ENCODE measurements at regions not wholly inside any gene's neighbourhood (a gene's known extent, or its start where the extent isn't known, plus 50 kb on each side); places are given as distances from the start of the nearest gene placed in this dataset.

- TF ChIP-seq ZNF462 (CRISPR knock-in tag; IDR thresholded peaks at IDR 0.05) = no peak
Observed at GRCh38 chr7:118759921-118760320, 535.4 kb downstream of the ANKRD7 start (continued).

- 0 out of 2 replicates have a peak, but pooled peaks cover 2% of the 10 kb centered on the region for H3K36me3 ChIP-seq (ENCODE audit: insufficient read depth)
- H3K9me3 Mint-ChIP-seq = peaks cover 24% of the 10 kb centered on the region
- H3K27me3 ChIP-seq (ENCODE audit: insufficient read depth) = no peaks in the 10 kb centered on the region
- no peaks in the 10 kb centered on the region for H3K79me2 ChIP-seq (replicated peaks; ENCODE audit: insufficient read depth)
- no peaks in the 10 kb centered on the region for H4K20me1 ChIP-seq (replicated peaks; ENCODE audit: insufficient read depth)
- no peaks in the 10 kb centered on the region for H3K4me1 ChIP-seq (ENCODE audit: insufficient read depth)
- no peak overlapping the region for H3K4me3 Mint-ChIP-seq
- H3K4me3 ChIP-seq = no peak overlapping the region
- no peak overlapping the region for H3K27ac ChIP-seq (ENCODE audit: low read depth)
- peaks cover 12% of the 10 kb centered on the region; the same call in 2 of the 3 replicates for H3K36me3 Mint-ChIP-seq (ENCODE audit: low read depth)
- no peaks in the 10 kb centered on the region for H3K4me1 Mint-ChIP-seq
- no peak overlapping the region for H2AFZ ChIP-seq
- ATAC-seq (no peak), DNase-seq (ENCODE audit: low spot score) (no peak)
- no peaks in the 10 kb centered on the region; the same call in none of the 2 replicates for H3K9me2 ChIP-seq (ENCODE audit: insufficient read depth)
- H3K4me2 ChIP-seq = no peak overlapping the region
- H3F3A ChIP-seq (replicated peaks; ENCODE audit: low read depth) = no peaks in the 10 kb centered on the region
- H3K27ac Mint-ChIP-seq = no peak overlapping the region
- no peaks in the 10 kb centered on the region for H3K27me3 Mint-ChIP-seq (ENCODE audit: insufficient read depth, low read depth, poor library complexity)
- TF ChIP-seq CREB1 (CRISPR knock-in tag; IDR thresholded peaks at IDR 0.05; ENCODE audit: low read depth) (no peak), JUNB (IDR thresholded peaks at IDR 0.05; ENCODE audit: unreplicated experiment) (no peak), ZNF331 (CRISPR knock-in tag; IDR thresholded peaks at IDR 0.05; ENCODE audit: low read depth) (no peak), EZH2 (IDR thresholded peaks at IDR 0.05; ENCODE audit: low read depth, unreplicated experiment) (no peak), POLR2AphosphoS5 (IDR thresholded peaks at IDR 0.05; ENCODE audit: low read depth) (no peak), ZNF114 (CRISPR knock-in tag; IDR thresholded peaks at IDR 0.05) (no peak), ZNF462 (CRISPR knock-in tag; IDR thresholded peaks at IDR 0.05) (no peak), STAT1 (IDR thresholded peaks at IDR 0.05; ENCODE audit: unreplicated experiment) (no peak), ETS1 (IDR thresholded peaks at IDR 0.05) (no peak)
Observed at GRCh38 chr7:118762451-118762850, 537.9 kb downstream of the ANKRD7 start.

All from GM23338 (cell line).